AML-193 (cell line): ENCODE measurements at regions not wholly inside any gene's neighbourhood (a gene's known extent, or its start where the extent isn't known, plus 50 kb on each side); places are given as distances from the start of the nearest gene placed in this dataset.

Experiments
- DNase-seq, 2 experiments: peaks; one replicate each; lab custom pipeline; 2025; lab: John Stamatoyannopoulos, UW

DNA sequence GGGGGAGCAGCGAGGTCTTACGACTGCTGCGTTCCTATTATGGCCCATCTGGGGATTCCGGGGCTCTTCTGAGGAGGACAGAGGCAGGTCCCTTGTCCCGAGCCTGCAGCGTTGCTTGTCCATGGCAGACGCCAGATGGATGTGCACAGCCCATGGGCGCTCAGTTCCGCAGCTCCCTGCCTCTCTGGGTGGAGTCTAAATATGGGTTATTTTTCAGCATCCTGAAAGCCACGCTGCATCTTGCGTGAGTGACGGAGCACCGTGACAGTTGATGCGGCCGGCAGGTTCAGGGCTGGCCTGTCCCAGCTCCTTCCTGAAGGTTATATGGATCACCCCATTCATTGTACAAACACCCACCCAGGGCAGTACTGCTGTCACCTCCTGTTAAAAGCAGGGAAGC is 1169.4 kb downstream of the BRD1 start:
- DNase-seq, result no peak

GRCh38 chr22:48654492-48654891 is 1173.2 kb downstream of the BRD1 start:
- DNase-seq, result no peak

- DNase-seq, result no peak
Observed at GRCh38 chr22:48653929-48654328, 1173.7 kb downstream of the BRD1 start.

DNA sequence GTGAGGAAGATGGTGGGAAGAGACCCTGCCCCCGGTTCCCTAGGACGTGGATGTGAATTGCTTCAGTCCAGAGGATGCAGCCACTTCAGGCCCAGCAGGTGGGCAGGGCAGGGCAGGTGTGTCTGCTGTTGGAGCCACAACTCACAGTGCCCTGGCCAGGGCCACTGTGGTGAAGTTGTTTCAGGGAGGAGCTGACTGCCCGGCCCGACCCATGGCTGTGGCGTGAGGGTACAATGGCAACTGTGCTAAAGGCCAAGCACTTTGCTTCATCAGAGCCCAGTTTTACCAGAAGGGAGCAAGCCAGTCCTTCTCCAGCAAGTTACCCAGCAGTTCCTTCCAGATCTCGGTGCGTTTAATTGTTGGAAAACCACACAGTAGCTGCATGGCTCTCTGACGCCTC is 1174.4 kb downstream of the BRD1 start:
- DNase-seq, result no peak

GRCh38 chr22:48652796-48653195 is 1174.9 kb downstream of the BRD1 start:
- no peak for DNase-seq

GRCh38 chr22:48651981-48652538 is 1175.6 kb downstream of the BRD1 start:
- DNase-seq, result no peak

DNA sequence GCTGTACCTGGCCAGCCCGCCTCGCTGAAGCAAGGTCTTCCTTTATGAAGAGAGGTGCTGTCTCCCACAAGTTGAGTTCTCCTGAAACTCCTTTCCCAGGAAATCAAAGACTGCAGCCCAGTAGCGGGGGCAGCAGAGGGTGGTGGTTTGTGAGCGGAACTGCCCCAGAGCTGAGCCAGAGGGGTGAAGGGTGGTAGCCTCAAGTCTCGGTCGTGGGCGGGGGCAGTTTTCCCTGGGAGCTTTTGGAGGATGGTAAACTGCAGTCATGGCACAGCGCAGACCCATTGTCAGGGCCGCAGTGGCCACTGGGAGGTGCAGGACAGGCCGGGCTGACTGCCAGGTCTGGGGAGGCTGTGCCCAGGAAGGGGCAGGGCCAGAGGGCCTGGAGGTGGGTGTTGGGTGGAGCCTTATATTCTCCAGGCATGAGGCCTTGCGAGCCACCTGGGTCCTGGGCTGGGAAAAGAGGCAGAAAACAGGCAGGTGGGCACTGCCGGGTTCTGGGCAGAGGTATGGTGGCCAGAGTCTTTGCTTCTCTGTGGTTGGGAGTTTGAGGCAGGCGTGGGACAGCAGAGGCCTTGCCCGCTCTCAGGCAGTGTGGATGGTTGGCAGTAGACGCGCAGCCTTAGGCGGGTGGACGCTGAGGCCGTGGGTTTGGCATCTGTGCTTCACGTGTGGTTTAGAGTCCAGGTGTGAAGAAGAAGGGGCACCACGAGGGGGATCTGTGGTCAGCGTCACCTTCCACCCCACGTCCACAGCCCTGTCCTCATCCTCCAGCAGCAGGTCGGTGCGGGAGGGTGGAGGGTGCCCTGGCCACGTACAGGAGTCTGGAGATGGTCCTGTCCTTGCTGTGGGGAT is 1176.4 kb downstream of the BRD1 start:
- no peak for DNase-seq

GRCh38 chr22:48650323-48651035 is 1177.2 kb downstream of the BRD1 start:
- no peak for DNase-seq

DNA sequence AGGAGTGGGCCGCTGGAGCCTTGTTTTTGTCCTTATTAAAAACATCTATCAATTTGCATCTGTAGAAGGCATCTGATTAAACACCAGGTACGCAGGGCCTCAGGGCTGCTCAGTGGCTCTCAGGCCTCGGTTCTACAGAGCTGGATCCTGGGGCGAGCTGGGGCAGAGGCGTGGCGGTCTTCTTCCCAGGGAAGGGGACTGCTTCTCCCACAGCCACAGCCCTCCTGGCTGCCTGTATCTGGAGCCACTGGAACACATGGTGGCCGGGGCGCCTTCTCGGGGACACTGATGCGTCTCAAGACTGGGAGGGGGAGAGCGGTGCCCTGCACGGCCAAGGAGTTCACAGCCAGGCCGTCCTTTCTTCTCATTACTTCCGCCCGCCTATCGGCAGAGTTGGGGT is 1178.2 kb downstream of the BRD1 start:
- DNase-seq, result no peak

DNA sequence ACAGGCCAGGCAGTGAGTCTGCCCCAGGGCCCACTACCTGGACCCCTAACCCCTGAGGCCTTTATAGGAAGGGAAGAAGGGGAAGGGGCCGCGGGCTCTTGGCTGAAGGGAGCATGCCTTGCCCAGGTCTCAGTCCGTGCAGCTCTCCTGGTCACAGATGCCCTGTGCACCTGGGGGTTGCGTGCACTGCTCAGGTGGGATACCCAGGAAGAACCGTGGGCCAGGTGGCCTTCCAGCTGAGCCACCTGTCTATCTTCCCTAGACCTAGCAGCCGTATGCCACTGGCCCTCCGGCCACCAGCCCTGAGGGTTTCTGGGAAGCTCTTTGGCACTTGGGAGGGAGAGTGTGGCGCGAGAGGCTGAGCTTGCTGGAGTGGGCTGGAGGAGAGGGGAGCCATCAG is 1178.6 kb downstream of the BRD1 start:
- no peak for DNase-seq

GRCh38 chr22:48647606-48648515 is 1179.8 kb downstream of the BRD1 start:
- DNase-seq, result peak; percentile 2 to 59

DNA sequence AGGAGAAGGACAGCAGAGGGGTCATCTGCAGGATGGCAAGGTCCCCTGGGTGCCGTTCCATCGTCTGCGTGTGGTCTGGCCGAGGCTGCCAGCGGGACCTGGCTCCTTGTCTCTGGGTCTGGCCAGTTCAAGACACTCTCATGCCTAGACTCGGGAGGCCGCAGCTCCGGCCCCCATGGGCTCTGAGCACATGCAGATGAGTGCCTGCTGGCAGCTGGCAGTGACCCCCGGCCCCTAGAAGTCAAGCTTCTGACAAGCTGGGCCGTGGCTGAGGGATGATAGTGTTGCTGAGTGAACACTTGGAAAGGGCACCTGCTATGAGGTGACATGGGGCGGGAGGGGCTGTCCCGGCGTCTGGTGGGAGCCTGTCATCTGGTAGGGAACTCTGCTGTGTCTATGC is 1180.6 kb downstream of the BRD1 start:
- no peak for DNase-seq

GRCh38 chr22:48646216-48646925 is 1181.3 kb downstream of the BRD1 start:
- no peak for DNase-seq

GRCh38 chr22:48645766-48646165 is 1181.9 kb downstream of the BRD1 start:
- DNase-seq, result no peak

GRCh38 chr22:48644997-48645396 is 1182.7 kb downstream of the BRD1 start:
- DNase-seq, result no peak

- DNase-seq, result no peak
Observed at GRCh38 chr22:48644108-48644507, 1183.6 kb downstream of the BRD1 start.

GRCh38 chr22:48643066-48643731 is 1184.5 kb downstream of the BRD1 start:
- DNase-seq, result no peak

- no peak for DNase-seq
Observed at GRCh38 chr22:48642550-48642949, 1185.1 kb downstream of the BRD1 start.

GRCh38 chr22:48641906-48642475 is 1185.7 kb downstream of the BRD1 start:
- no peak for DNase-seq
